ENCODE measurements at regions not wholly inside any gene's neighbourhood (a gene's known extent, or its start where the extent isn't known, plus 50 kb on each side); places are given as distances from the start of the nearest gene placed in this dataset.

GRCh38 chr22:49721211-49721763, 106.4 kb downstream of the BRD1 start:
- H3K9me3 Mint-ChIP-seq, result no peaks in the 10 kb centered on the region
- no peak overlapping the region for H3K4me3 Mint-ChIP-seq
- H3K36me3 Mint-ChIP-seq (ENCODE audit: low read depth), result no peaks in the 10 kb centered on the region
- no peaks in the 10 kb centered on the region for H3K4me1 Mint-ChIP-seq
- TF ChIP-seq CTCF (IDR thresholded peaks at IDR 0.05; ENCODE audit: unreplicated experiment in 3 of 3), result no peak
- H3K27me3 Mint-ChIP-seq (ENCODE audit: low read depth), result peaks cover 93% of the 10 kb centered on the region
- H3K27ac Mint-ChIP-seq, result no peak overlapping the region

- no peak for TF ChIP-seq CTCF (IDR thresholded peaks at IDR 0.05; ENCODE audit: unreplicated experiment in 3 of 3)
- Mint-ChIP-seq H3K27me3 (ENCODE audit: low read depth) (peaks cover 93% of the 10 kb centered on the region), H3K4me1 (no peaks in the 10 kb centered on the region), H3K27ac (no peak overlapping the region), H3K36me3 (ENCODE audit: low read depth) (no peaks in the 10 kb centered on the region), H3K9me3 (no peaks in the 10 kb centered on the region), H3K4me3 (no peak overlapping the region)
Measured at GRCh38 chr22:49720279-49720959, 107.3 kb downstream of the BRD1 start.

GRCh38 chr22:49719046-49719445, 108.6 kb downstream of the BRD1 start:
- Mint-ChIP-seq H3K4me3 (no peak overlapping the region), H3K27ac (no peak overlapping the region), H3K36me3 (ENCODE audit: low read depth) (no peaks in the 10 kb centered on the region), H3K4me1 (no peaks in the 10 kb centered on the region), H3K27me3 (ENCODE audit: low read depth) (peaks cover 91% of the 10 kb centered on the region), H3K9me3 (no peaks in the 10 kb centered on the region)
- no peak for TF ChIP-seq CTCF (IDR thresholded peaks at IDR 0.05; ENCODE audit: unreplicated experiment in 3 of 3)

GRCh38 chr22:49718396-49718795, 109.3 kb downstream of the BRD1 start:
- Mint-ChIP-seq H3K27me3 (ENCODE audit: low read depth) (peaks cover 91% of the 10 kb centered on the region), H3K4me1 (no peaks in the 10 kb centered on the region), H3K4me3 (no peak overlapping the region), H3K27ac (no peak overlapping the region), H3K36me3 (ENCODE audit: low read depth) (no peaks in the 10 kb centered on the region), H3K9me3 (no peaks in the 10 kb centered on the region)
- TF ChIP-seq CTCF (IDR thresholded peaks at IDR 0.05; ENCODE audit: unreplicated experiment in 3 of 3), result no peak

GRCh38 chr22:49717322-49717919, 110.3 kb downstream of the BRD1 start:
- no peaks in the 10 kb centered on the region for H3K4me1 Mint-ChIP-seq
- H3K36me3 Mint-ChIP-seq (ENCODE audit: low read depth), result no peaks in the 10 kb centered on the region
- peaks cover 91% of the 10 kb centered on the region for H3K27me3 Mint-ChIP-seq (ENCODE audit: low read depth)
- H3K27ac Mint-ChIP-seq, result no peak overlapping the region
- H3K4me3 Mint-ChIP-seq, result no peak overlapping the region
- no peak for TF ChIP-seq CTCF (IDR thresholded peaks at IDR 0.05; ENCODE audit: unreplicated experiment in 3 of 3)
- no peaks in the 10 kb centered on the region for H3K9me3 Mint-ChIP-seq

GRCh38 chr22:49716441-49716840, 111.2 kb downstream of the BRD1 start:
- Mint-ChIP-seq H3K27ac (no peak overlapping the region), H3K9me3 (no peaks in the 10 kb centered on the region), H3K27me3 (ENCODE audit: low read depth) (peaks cover 91% of the 10 kb centered on the region), H3K36me3 (ENCODE audit: low read depth) (no peaks in the 10 kb centered on the region), H3K4me1 (no peaks in the 10 kb centered on the region), H3K4me3 (no peak overlapping the region)
- TF ChIP-seq CTCF (IDR thresholded peaks at IDR 0.05; ENCODE audit: unreplicated experiment in 3 of 3), result no peak

Measured in nephron (organoid).